B cell (primary cell): ENCODE measurements at regions not wholly inside any gene's neighbourhood (a gene's known extent, or its start where the extent isn't known, plus 50 kb on each side); places are given as distances from the start of the nearest gene placed in this dataset.

Source experiments
- ATAC-seq: fragments of 200-7000 bp; cut with Tn5 transposase; one replicate; pipeline ENCODE4 v1.10.0; 2021; ENCODE audit warnings: low read depth, mild to moderate bottlenecking, moderate number of reproducible peaks, moderate library complexity
- CTCF ChIA-PET: fragments of 350-600 bp; sonication (Branson Sonifier 250); formaldehyde crosslinking; loops from one replicate; lab custom pipeline; 2021; ENCODE audit warnings: antibody characterized with exemption, inconsistent platforms; lab: Charles Lee
- POLR2A ChIA-PET: fragments of 350-600 bp; sonication (Branson Sonifier 250); formaldehyde crosslinking; loops from one replicate; lab custom pipeline; 2021; ENCODE audit warnings: antibody characterized with exemption; lab: Charles Lee
- DNase-seq: peaks from one replicate; pipeline ENCODE4 v3.0.0; 2013
- H2AFZ ChIP-seq: 2 replicates; pipeline ENCODE4 v1.6.1; 2012; ENCODE audit warnings: mild to moderate bottlenecking, low read depth, low read length; ENCODE audit not compliant: insufficient read depth, poor library complexity, severe bottlenecking
- H3K27ac ChIP-seq, 2 donors: 1 replicate in 1 of 2; 2 replicates in 1 of 2; pipeline ENCODE4 v1.5.1; 2012 to 2013; ENCODE audit warnings: low read length in 2 of 2, mild to moderate bottlenecking in 2 of 2, moderate library complexity in 1 of 2
- H3K27me3 ChIP-seq, 4 experiments: fragments of 200-600 bp in 1 of 4; sonication (generic) in 1 of 4; replicated peaks in 1 of 4; 1 replicate in 2 of 4; 2 replicates in 2 of 4; pipeline versions ENCODE4 v1.6.1 to v1.7.0; 2013 to 2016; ENCODE audit warnings: low read length in 3 of 4, mild to moderate bottlenecking in 2 of 4, mixed read lengths in 1 of 4, moderate library complexity in 1 of 4; ENCODE audit not compliant: insufficient read depth in 4 of 4, control insufficient read depth in 3 of 4; ENCODE audit errors: control extremely low read depth in 1 of 4
- H3K36me3 ChIP-seq, 2 experiments: replicated peaks in 1 of 2; 1 replicate in 1 of 2; 2 replicates in 1 of 2; pipeline versions ENCODE4 v1.6.1 to v1.7.1; 2013; ENCODE audit warnings: low read length in 1 of 2; ENCODE audit not compliant: insufficient read depth in 2 of 2, control insufficient read depth in 1 of 2; ENCODE audit errors: control extremely low read depth in 1 of 2, extremely low read depth in 1 of 2
- H3K4me1 ChIP-seq, 2 donors: fragments of 200-600 bp in 1 of 2; sonication (generic) in 1 of 2; 1 replicate in 1 of 2; 2 replicates in 1 of 2; pipeline versions ENCODE4 v1.5.1 to v1.6.1; 2013 to 2017; ENCODE audit warnings: low read length in 2 of 2; ENCODE audit not compliant: control insufficient read depth in 2 of 2, insufficient read depth in 2 of 2
- H3K4me2 ChIP-seq: replicated peaks from 2 replicates; pipeline ENCODE3; 2012; ENCODE audit warnings: mild to moderate bottlenecking, low read depth, low read length; ENCODE audit not compliant: poor library complexity, severe bottlenecking
- H3K4me3 ChIP-seq, 5 experiments: fragments of 200-600 bp in 1 of 5; sonication (generic) in 1 of 5; 1 replicate in 3 of 5; 2 replicates in 2 of 5; pipeline versions ENCODE4 v1.5.1 to v1.7.0; 2011 to 2016; ENCODE audit warnings: low read length in 4 of 5, mild to moderate bottlenecking in 4 of 5, low read depth in 2 of 5, control low read depth in 1 of 5, moderate library complexity in 1 of 5; ENCODE audit not compliant: insufficient read depth in 1 of 5; ENCODE audit errors: control extremely low read depth in 1 of 5, extremely low read depth in 1 of 5
- H3K79me2 ChIP-seq: fragments of 200-600 bp; sonication (generic); one replicate; pipeline ENCODE4 v1.6.0; 2016; ENCODE audit warnings: low read length; ENCODE audit not compliant: control insufficient read depth, insufficient read depth
- H3K9ac ChIP-seq: fragments of 200-600 bp; sonication (generic); 2 replicates; pipeline ENCODE4 v1.6.1; 2017; ENCODE audit warnings: mild to moderate bottlenecking, low read length, moderate library complexity
- H3K9me3 ChIP-seq, 3 donors: one replicate each; pipeline versions ENCODE4 v1.6.1 to v1.7.1; 2013; ENCODE audit warnings: low read length in 2 of 3; ENCODE audit not compliant: control insufficient read depth in 2 of 3, insufficient read depth in 1 of 3; ENCODE audit errors: control extremely low read depth in 1 of 3
- H4K20me1 ChIP-seq: 2 replicates; pipeline ENCODE4 v1.6.0; 2012; ENCODE audit warnings: mild to moderate bottlenecking, low read length; ENCODE audit not compliant: insufficient read depth, control insufficient read depth, poor library complexity, severe bottlenecking
- H3K27ac Mint-ChIP-seq: one replicate; pipeline ENCODE4 v1.8.0; 2021; ENCODE audit warnings: mixed read lengths
- H3K27me3 Mint-ChIP-seq: one replicate; pipeline ENCODE4 v1.8.0; 2021; ENCODE audit warnings: mixed read lengths
- H3K4me1 Mint-ChIP-seq: one replicate; pipeline ENCODE4 v1.8.0; 2021; ENCODE audit warnings: mixed read lengths
- H3K4me3 Mint-ChIP-seq: one replicate; pipeline ENCODE4 v1.8.0; 2021; ENCODE audit warnings: mixed read lengths
- H3K9me3 Mint-ChIP-seq: one replicate; pipeline ENCODE4 v1.8.0; 2022; ENCODE audit warnings: mixed read lengths; ENCODE audit not compliant: insufficient read depth
- EZH2 ChIP-seq: IDR thresholded peaks from 2 replicates; pipeline ENCODE4 v1.6.1; 2012; ENCODE audit warnings: borderline replicate concordance, low read depth, mild to moderate bottlenecking, moderate library complexity, low read length; ENCODE audit not compliant: insufficient read depth, poor library complexity, severe bottlenecking
- WGBS: methylation state at CpG from one replicate; pipeline ENCODE4 v1.1.5; 2013; ENCODE audit warnings: missing lambda C conversion rate; ENCODE audit not compliant: insufficient coverage; 5-methylcytosine and 5-hydroxymethylcytosine counted together
- intact Hi-C: fragments of 100-400 bp; cut with micrococcal nuclease; formaldehyde crosslinking; loops from one replicate; pipeline ENCODE4 v1.10.0; 2022
- TF ChIP-seq, protein P1 (sequence below): fragments of 200-600 bp; IDR thresholded peaks from one replicate; pipeline ENCODE4 v1.8.0; 2022; ENCODE audit warnings: antibody characterized with exemption, mild to moderate bottlenecking

DNA sequence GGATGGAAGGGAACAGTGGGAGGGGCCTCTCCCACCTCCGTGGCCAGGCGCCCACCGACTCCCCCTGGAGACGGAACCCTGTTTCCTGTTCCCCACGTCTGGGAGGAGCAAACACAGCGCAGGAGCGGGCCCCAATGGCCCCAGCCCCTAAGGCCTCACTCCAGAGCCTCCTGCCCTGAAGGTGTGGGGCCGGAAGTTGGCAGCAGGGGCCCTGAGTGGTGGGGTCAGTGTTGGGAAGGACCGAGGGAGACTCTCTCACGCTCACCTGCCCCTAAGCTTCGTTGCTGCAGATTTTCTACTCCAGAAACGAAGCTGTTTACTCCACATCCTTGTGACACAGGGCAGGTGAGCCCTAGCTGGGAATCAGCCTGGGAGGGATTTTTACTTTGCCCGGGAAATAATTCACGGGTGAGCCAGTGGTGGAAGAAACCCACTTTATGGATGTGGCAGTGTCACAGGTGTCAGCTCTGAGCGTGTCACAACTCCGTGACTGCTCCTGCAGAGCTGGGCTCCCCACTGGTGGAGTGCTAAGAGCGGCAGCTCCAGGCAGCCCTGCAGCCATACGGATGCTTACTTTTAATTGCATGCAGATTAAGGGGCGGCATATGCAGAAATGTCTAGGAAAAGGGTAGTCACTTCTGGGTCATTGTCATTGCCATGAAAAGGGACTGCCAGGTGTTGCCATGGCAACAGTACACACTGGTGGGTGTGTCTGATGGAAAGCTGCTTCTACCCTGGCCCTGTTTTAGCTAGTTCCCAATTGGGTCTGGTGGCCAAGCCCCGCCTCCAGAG lies 77.5 kb upstream of the OLFM1 start:
- CTCF ChIA-PET = no interaction called here
- intact Hi-C loops = no loop called here
- POLR2A ChIA-PET = no interaction called here

DNA sequence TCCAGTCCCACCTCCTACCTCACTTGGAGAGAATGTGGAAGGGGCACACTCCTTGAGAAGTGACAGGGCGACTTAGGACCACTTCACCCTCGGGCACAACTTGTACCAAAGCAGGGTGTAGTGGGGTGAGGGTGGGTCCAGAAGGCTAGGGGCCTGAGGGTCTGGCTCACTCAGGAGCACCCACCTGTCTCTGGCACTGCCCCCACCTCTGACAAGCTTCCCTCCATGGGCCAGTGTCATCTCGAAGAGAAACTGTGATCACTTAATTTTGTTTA lies 76.9 kb upstream of the OLFM1 start:
- WGBS = 83% methylated on average over 1 of the region's 3 CpGs
- ChIA-PET POLR2A (no interaction called here), CTCF (no interaction called here)
- DNase-seq = no peak
- Histone ChIP-seq H4K20me1 (no peaks in the 10 kb centered on the region), H3K79me2 (no peaks in the 10 kb centered on the region), H3K9ac (no peak overlapping the region), H3K27me3 (no peaks in the 10 kb centered on the region), H2AFZ (no peak overlapping the region), H3K27ac (no peak overlapping the region), H3K9me3 (no peaks in the 10 kb centered on the region), H3K4me1 (no peaks in the 10 kb centered on the region), H3K4me2 (no peak overlapping the region), H3K4me3 (no peak overlapping the region), H3K36me3 (no peaks in the 10 kb centered on the region)
- H3K4me1 Mint-ChIP-seq = no peaks in the 10 kb centered on the region
- no peak for ATAC-seq
- no peaks in the 10 kb centered on the region for H3K9me3 Mint-ChIP-seq
- no peak overlapping the region for H3K27ac Mint-ChIP-seq
- intact Hi-C loops = no loop called here
- H3K4me3 Mint-ChIP-seq = no peak overlapping the region
- H3K27me3 Mint-ChIP-seq = peaks cover 13% of the 10 kb centered on the region
- TF ChIP-seq, protein P1, sequence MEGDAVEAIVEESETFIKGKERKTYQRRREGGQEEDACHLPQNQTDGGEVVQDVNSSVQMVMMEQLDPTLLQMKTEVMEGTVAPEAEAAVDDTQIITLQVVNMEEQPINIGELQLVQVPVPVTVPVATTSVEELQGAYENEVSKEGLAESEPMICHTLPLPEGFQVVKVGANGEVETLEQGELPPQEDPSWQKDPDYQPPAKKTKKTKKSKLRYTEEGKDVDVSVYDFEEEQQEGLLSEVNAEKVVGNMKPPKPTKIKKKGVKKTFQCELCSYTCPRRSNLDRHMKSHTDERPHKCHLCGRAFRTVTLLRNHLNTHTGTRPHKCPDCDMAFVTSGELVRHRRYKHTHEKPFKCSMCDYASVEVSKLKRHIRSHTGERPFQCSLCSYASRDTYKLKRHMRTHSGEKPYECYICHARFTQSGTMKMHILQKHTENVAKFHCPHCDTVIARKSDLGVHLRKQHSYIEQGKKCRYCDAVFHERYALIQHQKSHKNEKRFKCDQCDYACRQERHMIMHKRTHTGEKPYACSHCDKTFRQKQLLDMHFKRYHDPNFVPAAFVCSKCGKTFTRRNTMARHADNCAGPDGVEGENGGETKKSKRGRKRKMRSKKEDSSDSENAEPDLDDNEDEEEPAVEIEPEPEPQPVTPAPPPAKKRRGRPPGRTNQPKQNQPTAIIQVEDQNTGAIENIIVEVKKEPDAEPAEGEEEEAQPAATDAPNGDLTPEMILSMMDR = no peak
- TF ChIP-seq EZH2 = no peak

More for the DNA sequence above, 77.5 kb upstream of the OLFM1 start:
- Histone ChIP-seq H3K27me3 (no peaks in the 10 kb centered on the region), H3K27ac (no peak overlapping the region), H4K20me1 (no peaks in the 10 kb centered on the region), H3K9ac (no peak overlapping the region), H3K36me3 (no peaks in the 10 kb centered on the region), H3K4me2 (no peak overlapping the region), H3K4me1 (no peaks in the 10 kb centered on the region), H3K79me2 (no peaks in the 10 kb centered on the region), H2AFZ (no peak overlapping the region), H3K9me3 (no peaks in the 10 kb centered on the region), H3K4me3 (no peak overlapping the region)
- no peak for ATAC-seq
- peaks cover 12% of the 10 kb centered on the region for H3K27me3 Mint-ChIP-seq
- no peak overlapping the region for H3K4me3 Mint-ChIP-seq
- no peak overlapping the region for H3K27ac Mint-ChIP-seq
- WGBS = 81% methylated on average over 14 of the region's 20 CpGs
- TF ChIP-seq, protein P1 = no peak
- H3K4me1 Mint-ChIP-seq = no peaks in the 10 kb centered on the region
- DNase-seq = no peak
- H3K9me3 Mint-ChIP-seq = no peaks in the 10 kb centered on the region
